ENCODE measurements at regions not wholly inside any gene's neighbourhood (a gene's known extent, or its start where the extent isn't known, plus 50 kb on each side); places are given as distances from the start of the nearest gene placed in this dataset.

DNA sequence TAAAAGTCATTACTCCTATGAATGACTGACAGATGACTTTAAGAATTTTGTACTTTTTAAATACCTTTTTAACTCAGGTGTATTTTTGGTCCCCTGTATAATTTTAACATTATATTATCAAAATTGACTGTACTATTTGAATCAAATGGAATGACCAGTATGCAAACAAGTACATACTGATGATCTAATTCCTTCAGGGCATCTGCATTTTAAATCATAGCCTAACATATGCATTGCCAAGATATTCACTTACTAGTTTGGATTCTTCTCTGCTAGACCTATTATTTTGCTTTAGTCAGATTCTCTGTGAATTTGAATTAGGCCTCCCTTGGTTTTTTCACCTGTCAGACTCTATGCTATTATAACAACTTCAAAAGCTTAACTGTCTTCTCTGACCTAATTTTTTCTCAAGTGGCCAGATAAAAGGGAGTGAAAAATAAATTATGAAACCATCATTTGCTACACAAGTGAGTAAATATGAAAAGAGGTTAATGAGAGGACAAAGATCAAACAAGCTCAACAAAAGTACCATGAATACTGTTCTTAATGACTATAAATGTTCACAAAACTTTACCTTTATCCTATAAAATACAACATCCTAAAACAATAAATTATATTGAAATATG is 1505.2 kb upstream of the CDH9 start:
- TF ChIP-seq, protein P1, sequence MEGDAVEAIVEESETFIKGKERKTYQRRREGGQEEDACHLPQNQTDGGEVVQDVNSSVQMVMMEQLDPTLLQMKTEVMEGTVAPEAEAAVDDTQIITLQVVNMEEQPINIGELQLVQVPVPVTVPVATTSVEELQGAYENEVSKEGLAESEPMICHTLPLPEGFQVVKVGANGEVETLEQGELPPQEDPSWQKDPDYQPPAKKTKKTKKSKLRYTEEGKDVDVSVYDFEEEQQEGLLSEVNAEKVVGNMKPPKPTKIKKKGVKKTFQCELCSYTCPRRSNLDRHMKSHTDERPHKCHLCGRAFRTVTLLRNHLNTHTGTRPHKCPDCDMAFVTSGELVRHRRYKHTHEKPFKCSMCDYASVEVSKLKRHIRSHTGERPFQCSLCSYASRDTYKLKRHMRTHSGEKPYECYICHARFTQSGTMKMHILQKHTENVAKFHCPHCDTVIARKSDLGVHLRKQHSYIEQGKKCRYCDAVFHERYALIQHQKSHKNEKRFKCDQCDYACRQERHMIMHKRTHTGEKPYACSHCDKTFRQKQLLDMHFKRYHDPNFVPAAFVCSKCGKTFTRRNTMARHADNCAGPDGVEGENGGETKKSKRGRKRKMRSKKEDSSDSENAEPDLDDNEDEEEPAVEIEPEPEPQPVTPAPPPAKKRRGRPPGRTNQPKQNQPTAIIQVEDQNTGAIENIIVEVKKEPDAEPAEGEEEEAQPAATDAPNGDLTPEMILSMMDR (IDR thresholded peaks at IDR 0.05), result no peak
- no peak for TF ChIP-seq POLR2AphosphoS5 (IDR thresholded peaks at IDR 0.05)
